Trophoblast cell (in vitro differentiated cells and primary cell): ENCODE measurements at regions not wholly inside any gene's neighbourhood (a gene's known extent, or its start where the extent isn't known, plus 50 kb on each side); places are given as distances from the start of the nearest gene placed in this dataset.

ENCODE experiments used
- DNase-seq, 2 donors: peaks; one replicate each; pipeline ENCODE4 v3.0.0-alpha.2; 2016
- H2AFZ ChIP-seq: 2 replicates; pipeline ENCODE4 v1.6.1; 2013; ENCODE audit warnings: low read length, moderate library complexity, mild to moderate bottlenecking; ENCODE audit not compliant: insufficient read depth, poor library complexity
- H2AK5ac ChIP-seq: 2 replicates; pipeline ENCODE4 v1.6.1; 2013; ENCODE audit warnings: mild to moderate bottlenecking, low read length
- H2BK120ac ChIP-seq: 2 replicates; pipeline ENCODE4 v1.6.1; 2013; ENCODE audit warnings: low read length, mild to moderate bottlenecking, moderate library complexity; ENCODE audit not compliant: insufficient read depth, poor library complexity
- H2BK12ac ChIP-seq: 2 replicates; pipeline ENCODE4 v1.6.1; 2013; ENCODE audit warnings: mild to moderate bottlenecking, low read length, moderate library complexity
- H2BK5ac ChIP-seq: 2 replicates; pipeline ENCODE4 v1.6.1; 2013; ENCODE audit warnings: low read length, low read depth, moderate library complexity, mild to moderate bottlenecking; ENCODE audit not compliant: poor library complexity
- H3K14ac ChIP-seq: 2 replicates; pipeline ENCODE4 v1.6.1; 2013; ENCODE audit warnings: mild to moderate bottlenecking, low read length
- H3K18ac ChIP-seq: 2 replicates; pipeline ENCODE4 v1.6.1; 2013; ENCODE audit warnings: mild to moderate bottlenecking, low read length
- H3K23ac ChIP-seq: 2 replicates; pipeline ENCODE4 v1.6.1; 2013; ENCODE audit warnings: low read length
- H3K27ac ChIP-seq: 2 replicates; pipeline ENCODE4 v1.5.1; 2013; ENCODE audit warnings: low read depth, mild to moderate bottlenecking, inconsistent platforms, low read length, moderate library complexity
- H3K27me3 ChIP-seq: 2 replicates; pipeline ENCODE4 v1.6.1; 2013; ENCODE audit warnings: inconsistent platforms, mild to moderate bottlenecking, low read length, moderate library complexity; ENCODE audit not compliant: insufficient read depth
- H3K36me3 ChIP-seq, 2 experiments: 1 replicate in 1 of 2; 2 replicates in 1 of 2; pipeline ENCODE4 v1.6.1; 2013; ENCODE audit warnings: low read length in 2 of 2, mild to moderate bottlenecking in 2 of 2, moderate library complexity in 1 of 2; ENCODE audit not compliant: insufficient read depth in 2 of 2, control insufficient read depth in 1 of 2
- H3K4ac ChIP-seq: 2 replicates; pipeline ENCODE4 v1.6.1; 2013; ENCODE audit warnings: low read depth, mild to moderate bottlenecking, low read length, moderate library complexity
- H3K4me1 ChIP-seq, 2 experiments: 1 replicate in 1 of 2; 2 replicates in 1 of 2; pipeline ENCODE4 v1.6.1; 2013; ENCODE audit warnings: low read length in 2 of 2, mild to moderate bottlenecking in 2 of 2, moderate library complexity in 1 of 2; ENCODE audit not compliant: insufficient read depth in 2 of 2, control insufficient read depth in 1 of 2
- H3K4me2 ChIP-seq: 2 replicates; pipeline ENCODE4 v1.6.1; 2013; ENCODE audit warnings: inconsistent platforms, mild to moderate bottlenecking, low read length, moderate library complexity
- H3K4me3 ChIP-seq: 2 replicates; pipeline ENCODE4 v1.5.1; 2013; ENCODE audit warnings: mild to moderate bottlenecking, low read depth, low read length, inconsistent platforms
- H3K79me1 ChIP-seq: one replicate; pipeline ENCODE4 v1.6.1; 2013; ENCODE audit warnings: low read length
- H3K79me2 ChIP-seq: 2 replicates; pipeline ENCODE4 v1.6.1; 2013; ENCODE audit warnings: low read length, mild to moderate bottlenecking; ENCODE audit not compliant: control insufficient read depth, insufficient read depth, poor library complexity
- H3K9ac ChIP-seq: 2 replicates; pipeline ENCODE4 v1.6.1; 2013; ENCODE audit warnings: mild to moderate bottlenecking, low read length
- H3K9me3 ChIP-seq: 2 replicates; pipeline ENCODE4 v1.6.1; 2013; ENCODE audit warnings: low read depth, mild to moderate bottlenecking, control low read depth, inconsistent platforms, low read length; ENCODE audit not compliant: insufficient read depth
- H4K12ac ChIP-seq: 2 replicates; pipeline ENCODE4 v1.6.1; 2013; ENCODE audit warnings: low read depth, mild to moderate bottlenecking, low read length, moderate library complexity
- H4K8ac ChIP-seq: 2 replicates; pipeline ENCODE4 v1.6.1; 2013; ENCODE audit warnings: low read depth, mild to moderate bottlenecking, low read length, moderate library complexity
- H4K91ac ChIP-seq: one replicate; pipeline ENCODE4 v1.6.1; 2013; ENCODE audit warnings: low read depth, mild to moderate bottlenecking, low read length, moderate library complexity
- WGBS: extraction: QIAGEN DNeasy Blood & Tissue Kit; methylation state at CpG from one replicate; pipeline ENCODE4 v1.1.7; 2013; ENCODE audit warnings: missing lambda C conversion rate; ENCODE audit not compliant: insufficient read length, insufficient coverage; ENCODE audit errors: extremely low coverage; 5-methylcytosine and 5-hydroxymethylcytosine counted together

- Histone ChIP-seq H2AFZ (no peak overlapping the region), H3K79me2 (no peaks in the 10 kb centered on the region), H3K23ac (no peak overlapping the region), H3K4ac (no peak overlapping the region), H3K9me3 (no peaks in the 10 kb centered on the region), H2BK120ac (no peak overlapping the region), H3K4me1 (no peaks in the 10 kb centered on the region), H3K36me3 (no peaks in the 10 kb centered on the region), H3K27ac (no peak overlapping the region), H3K4me2 (no peak overlapping the region), H4K12ac (no peak overlapping the region), H3K4me3 (no peak overlapping the region), H3K27me3 (no peaks in the 10 kb centered on the region), H3K79me1 (no peaks in the 10 kb centered on the region), H3K14ac (no peak overlapping the region), H2BK12ac (no peak overlapping the region), H3K9ac (no peak overlapping the region), H4K91ac (no peak overlapping the region), H2AK5ac (no peak overlapping the region), H4K8ac (no peak overlapping the region), H2BK5ac (no peak overlapping the region), H3K18ac (no peak overlapping the region)
- DNase-seq: no peak
- WGBS: no CpG with 5 or more reads among the region's 5 CpGs
These were observed 472.3 kb upstream of the BRINP3 start for GRCh38 chr1:190949939-190950338.

- no peak overlapping the region for H3K4me2 ChIP-seq
- no peak overlapping the region for H4K12ac ChIP-seq
- no peak overlapping the region for H2AK5ac ChIP-seq
- H3K9ac ChIP-seq: no peak overlapping the region
- no peaks in the 10 kb centered on the region for H3K79me2 ChIP-seq
- H2AFZ ChIP-seq: no peak overlapping the region
- no peaks in the 10 kb centered on the region for H3K79me1 ChIP-seq
- no peak overlapping the region for H2BK120ac ChIP-seq
- no peak overlapping the region for H3K23ac ChIP-seq
- no peak overlapping the region for H3K27ac ChIP-seq
- H2BK5ac ChIP-seq: no peak overlapping the region
- H3K14ac ChIP-seq: no peak overlapping the region
- H3K36me3 ChIP-seq: no peaks in the 10 kb centered on the region
- no peak overlapping the region for H3K4ac ChIP-seq
- H4K91ac ChIP-seq: no peak overlapping the region
- no peaks in the 10 kb centered on the region for H3K4me1 ChIP-seq
- no peak overlapping the region for H3K4me3 ChIP-seq
- H4K8ac ChIP-seq: no peak overlapping the region
- H2BK12ac ChIP-seq: no peak overlapping the region
- no peak overlapping the region for H3K18ac ChIP-seq
- no peaks in the 10 kb centered on the region for H3K27me3 ChIP-seq
- no peak for DNase-seq
- no peaks in the 10 kb centered on the region for H3K9me3 ChIP-seq
These were observed 479.9 kb upstream of the BRINP3 start for GRCh38 chr1:190957565-190957964.

GRCh38 chr1:190963321-190963720, 485.7 kb upstream of the BRINP3 start:
- Histone ChIP-seq H3K4me1 (no peaks in the 10 kb centered on the region), H3K14ac (no peak overlapping the region), H2BK120ac (no peak overlapping the region), H3K9me3 (no peaks in the 10 kb centered on the region), H4K12ac (no peak overlapping the region), H3K27ac (no peak overlapping the region), H3K79me2 (no peaks in the 10 kb centered on the region), H3K4ac (no peak overlapping the region), H2AFZ (no peak overlapping the region), H2BK12ac (no peak overlapping the region), H3K36me3 (no peaks in the 10 kb centered on the region), H3K4me3 (no peak overlapping the region), H4K8ac (no peak overlapping the region), H3K4me2 (no peak overlapping the region), H3K23ac (no peak overlapping the region), H4K91ac (no peak overlapping the region), H3K18ac (no peak overlapping the region), H3K27me3 (no peaks in the 10 kb centered on the region), H2AK5ac (no peak overlapping the region), H3K79me1 (no peaks in the 10 kb centered on the region), H2BK5ac (no peak overlapping the region), H3K9ac (no peak overlapping the region)
- DNase-seq: no peak
- no CpG with 5 or more reads among the region's 2 CpGs for WGBS

GRCh38 chr1:190975827-190976226, 498.2 kb upstream of the BRINP3 start:
- Histone ChIP-seq H2BK120ac (no peak overlapping the region), H3K36me3 (no peaks in the 10 kb centered on the region), H2BK5ac (no peak overlapping the region), H3K18ac (no peak overlapping the region), H3K4me3 (no peak overlapping the region), H3K4me1 (no peaks in the 10 kb centered on the region), H4K12ac (no peak overlapping the region), H3K23ac (no peak overlapping the region), H3K9ac (no peak overlapping the region), H3K27ac (no peak overlapping the region), H3K79me2 (no peaks in the 10 kb centered on the region), H3K14ac (no peak overlapping the region), H3K4me2 (no peak overlapping the region), H3K4ac (no peak overlapping the region), H4K91ac (no peak overlapping the region), H2AFZ (no peak overlapping the region), H3K9me3 (no peaks in the 10 kb centered on the region), H2BK12ac (no peak overlapping the region), H2AK5ac (no peak overlapping the region), H4K8ac (no peak overlapping the region), H3K27me3 (no peaks in the 10 kb centered on the region), H3K79me1 (no peaks in the 10 kb centered on the region)
- WGBS: no CpG with 5 or more reads among the region's 5 CpGs
- no peak for DNase-seq

- Histone ChIP-seq H3K27me3 (no peaks in the 10 kb centered on the region), H2BK12ac (no peak overlapping the region), H2AFZ (no peak overlapping the region), H3K9me3 (no peaks in the 10 kb centered on the region), H3K4me1 (no peaks in the 10 kb centered on the region), H2AK5ac (no peak overlapping the region), H4K12ac (no peak overlapping the region), H3K27ac (no peak overlapping the region), H3K18ac (no peak overlapping the region), H3K23ac (no peak overlapping the region), H3K79me2 (no peaks in the 10 kb centered on the region), H3K79me1 (no peaks in the 10 kb centered on the region), H3K4me3 (no peak overlapping the region), H3K14ac (no peak overlapping the region), H3K36me3 (no peaks in the 10 kb centered on the region), H2BK120ac (no peak overlapping the region), H2BK5ac (no peak overlapping the region), H4K8ac (no peak overlapping the region), H3K4me2 (no peak overlapping the region), H3K4ac (no peak overlapping the region), H3K9ac (no peak overlapping the region), H4K91ac (no peak overlapping the region)
- WGBS: no CpG with 5 or more reads among the region's 1 CpG
- DNase-seq: no peak
These were observed 525.1 kb upstream of the BRINP3 start for GRCh38 chr1:191002768-191003167.
